GM21576 (cell line): ENCODE measurements at regions not wholly inside any gene's neighbourhood (a gene's known extent, or its start where the extent isn't known, plus 50 kb on each side); places are given as distances from the start of the nearest gene placed in this dataset.
"Not testable (repeated sequence)": the region's sequence is repeated elsewhere in the genome, so short reads cannot be mapped to it uniquely, and the experiment has no call there.

Experiments
- ATAC-seq: cut with Tn5 transposase; IDR thresholded peaks from one replicate; pipeline ENCODE4 v1.9.1; 2021; ENCODE audit warnings: mild to moderate bottlenecking, moderate library complexity; ENCODE audit not compliant: unreplicated experiment

- ATAC-seq, result not testable (repeated sequence)
These were observed 54.1 kb upstream of the NBPF9 start for GRCh38 chr1:149157409-149157808.

- not testable (repeated sequence) for ATAC-seq
These were observed 55.0 kb upstream of the NBPF9 start for GRCh38 chr1:149158308-149158707.

- peak; percentile 62 for ATAC-seq
These were observed 59.7 kb upstream of the NBPF9 start for GRCh38 chr1:149163063-149163444.

GRCh38 chr1:149174765-149175164, 71.4 kb upstream of the NBPF9 start:
- not testable (repeated sequence) for ATAC-seq

- ATAC-seq, result not testable (repeated sequence)
These were observed 72.5 kb upstream of the NBPF9 start for GRCh38 chr1:149175812-149176211.

GRCh38 chr1:149176453-149177316, 73.3 kb upstream of the NBPF9 start:
- ATAC-seq, result not testable (repeated sequence)

GRCh38 chr1:149190742-149191141, 87.4 kb upstream of the NBPF9 start:
- not testable (repeated sequence) for ATAC-seq

- not testable (repeated sequence) for ATAC-seq
These were observed 93.3 kb upstream of the NBPF9 start for GRCh38 chr1:149196651-149197050.

- peak; percentile 78 for ATAC-seq
These were observed 97.2 kb upstream of the NBPF9 start for GRCh38 chr1:149200567-149200966.

- not testable (repeated sequence) for ATAC-seq
These were observed 98.9 kb upstream of the NBPF9 start for GRCh38 chr1:149202283-149202682.

GRCh38 chr1:149204396-149204795, 101.0 kb upstream of the NBPF9 start:
- not testable (repeated sequence) for ATAC-seq

- ATAC-seq, result not testable (repeated sequence)
These were observed 105.5 kb upstream of the NBPF9 start for GRCh38 chr1:149208836-149209235.

- peak; percentile 76 for ATAC-seq
These were observed 108.5 kb upstream of the NBPF9 start for GRCh38 chr1:149211757-149212420.

- not testable (repeated sequence) for ATAC-seq
These were observed 109.6 kb upstream of the NBPF9 start for GRCh38 chr1:149212946-149213345.

GRCh38 chr1:149213673-149214072, 110.3 kb upstream of the NBPF9 start:
- ATAC-seq, result not testable (repeated sequence)

GRCh38 chr1:149218080-149218988, 115.0 kb upstream of the NBPF9 start:
- ATAC-seq, result not testable (repeated sequence)

- not testable (repeated sequence) for ATAC-seq
These were observed 116.2 kb upstream of the NBPF9 start for GRCh38 chr1:149219539-149219938.

GRCh38 chr1:149220463-149221074, 117.2 kb upstream of the NBPF9 start:
- ATAC-seq, result not testable (repeated sequence)

GRCh38 chr1:149227933-149228665, 124.7 kb upstream of the NBPF9 start:
- ATAC-seq, result not testable (repeated sequence)
